Mucosa of descending colon (tissue), 3 donors: ENCODE measurements at regions not wholly inside any gene's neighbourhood (a gene's known extent, or its start where the extent isn't known, plus 50 kb on each side); places are given as distances from the start of the nearest gene placed in this dataset.

ENCODE experiments used
- ATAC-seq: fragments of 200-7000 bp; cut with Tn5 transposase; one replicate; pipeline ENCODE4 v1.9.1; 2020; ENCODE audit warnings: mild to moderate bottlenecking, moderate library complexity
- DNase-seq, 3 donors: peaks; one replicate each; pipeline ENCODE4 v3.0.0-alpha.2; 2020
- H3K36me3 ChIP-seq: fragments of 200-600 bp; one replicate; pipeline ENCODE4 v1.8.0; 2021; ENCODE audit warnings: low read depth, mild to moderate bottlenecking
- H3K4me1 ChIP-seq: fragments of 200-600 bp; one replicate; pipeline ENCODE4 v1.8.0; 2021; ENCODE audit warnings: low read depth, mild to moderate bottlenecking
- H3K4me3 ChIP-seq: fragments of 200-600 bp; one replicate; pipeline ENCODE4 v1.8.0; 2021; ENCODE audit warnings: mild to moderate bottlenecking
- H3K9me3 ChIP-seq: fragments of 200-600 bp; one replicate; pipeline ENCODE4 v1.8.0; 2021; ENCODE audit warnings: mild to moderate bottlenecking
- intact Hi-C, 2 donors: fragments of 100-400 bp; cut with DNase I in 1 of 2; cut with micrococcal nuclease in 1 of 2; formaldehyde crosslinking; loops; one replicate each; pipeline versions ENCODE4 v1.11.0 to v1.11.1; 2022; cut with DNase I, micrococcal nuclease
- TF ChIP-seq, protein P1 (sequence below): fragments of 200-600 bp; IDR thresholded peaks from one replicate; pipeline ENCODE4 v1.8.0; 2022; ENCODE audit warnings: antibody characterized with exemption, mild to moderate bottlenecking
- donor health status: DM: no; HTN: no; CAD: no; lungs with moderate emphysema.
- donor health status: DM: no; HTN: no; CAD: no.
- donor health status: DM: no; HTN: yes; CAD: no.

DNA sequence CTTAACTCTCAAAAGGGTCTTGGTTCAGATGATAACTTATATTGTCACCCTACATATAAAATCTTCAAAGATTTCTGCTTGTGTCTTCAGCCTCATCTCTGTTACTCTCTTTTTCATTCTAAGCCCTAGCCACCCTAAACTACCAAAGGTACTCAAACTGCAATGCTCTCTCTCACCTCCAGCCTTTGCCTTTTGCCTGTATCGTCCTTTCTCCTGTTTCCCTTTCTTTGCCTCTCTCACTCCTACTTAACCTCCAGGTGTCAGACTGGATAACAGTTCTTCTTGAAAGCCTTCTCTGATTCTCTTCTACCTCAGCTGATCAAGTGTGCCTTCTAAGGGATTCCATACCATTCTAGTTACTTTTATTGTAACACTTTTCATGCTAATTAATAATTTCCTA is 149.8 kb downstream of the SERPINI1 start:
- DNase-seq, result no peak
- intact Hi-C loops, result no loop called here
- H3K4me3 ChIP-seq, result no peak overlapping the region
- H3K9me3 ChIP-seq, result no peaks in the 10 kb centered on the region
- H3K36me3 ChIP-seq, result no peaks in the 10 kb centered on the region
- no peaks in the 10 kb centered on the region for H3K4me1 ChIP-seq
- ATAC-seq, result no peak
- TF ChIP-seq, protein P1, sequence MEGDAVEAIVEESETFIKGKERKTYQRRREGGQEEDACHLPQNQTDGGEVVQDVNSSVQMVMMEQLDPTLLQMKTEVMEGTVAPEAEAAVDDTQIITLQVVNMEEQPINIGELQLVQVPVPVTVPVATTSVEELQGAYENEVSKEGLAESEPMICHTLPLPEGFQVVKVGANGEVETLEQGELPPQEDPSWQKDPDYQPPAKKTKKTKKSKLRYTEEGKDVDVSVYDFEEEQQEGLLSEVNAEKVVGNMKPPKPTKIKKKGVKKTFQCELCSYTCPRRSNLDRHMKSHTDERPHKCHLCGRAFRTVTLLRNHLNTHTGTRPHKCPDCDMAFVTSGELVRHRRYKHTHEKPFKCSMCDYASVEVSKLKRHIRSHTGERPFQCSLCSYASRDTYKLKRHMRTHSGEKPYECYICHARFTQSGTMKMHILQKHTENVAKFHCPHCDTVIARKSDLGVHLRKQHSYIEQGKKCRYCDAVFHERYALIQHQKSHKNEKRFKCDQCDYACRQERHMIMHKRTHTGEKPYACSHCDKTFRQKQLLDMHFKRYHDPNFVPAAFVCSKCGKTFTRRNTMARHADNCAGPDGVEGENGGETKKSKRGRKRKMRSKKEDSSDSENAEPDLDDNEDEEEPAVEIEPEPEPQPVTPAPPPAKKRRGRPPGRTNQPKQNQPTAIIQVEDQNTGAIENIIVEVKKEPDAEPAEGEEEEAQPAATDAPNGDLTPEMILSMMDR, result no peak

DNA sequence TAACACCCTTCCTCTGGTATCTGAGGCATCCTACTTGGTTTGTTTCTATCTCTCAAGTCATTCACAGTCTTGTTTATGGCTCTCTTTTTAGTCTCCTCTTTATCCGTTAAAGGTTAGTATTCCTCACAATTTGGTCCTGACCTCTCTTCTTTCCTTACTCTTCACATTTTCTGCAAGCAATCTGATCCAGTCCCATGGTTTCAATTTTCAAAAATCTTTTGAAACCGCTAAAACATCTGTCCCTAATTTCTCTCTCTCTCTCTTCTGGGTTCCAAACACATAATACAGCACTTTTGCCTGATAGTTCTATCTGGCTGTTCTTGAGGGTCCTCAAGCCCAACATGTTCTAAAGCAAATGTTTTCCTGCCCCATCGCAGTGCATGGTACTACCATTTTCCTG is 149.0 kb downstream of the SERPINI1 start:
- Histone ChIP-seq H3K36me3 (no peaks in the 10 kb centered on the region), H3K9me3 (no peaks in the 10 kb centered on the region), H3K4me1 (no peaks in the 10 kb centered on the region), H3K4me3 (no peak overlapping the region)
- no peak for ATAC-seq
- DNase-seq, result no peak
- TF ChIP-seq, protein P1, result no peak
- intact Hi-C loops, result loop anchor here in 1 of 2 donors (5.0 kb wide), 1 partner anchor 502 kb away; the partner anchor contains the start of gene ZBBX

GRCh38 chr3:167883452-167883851 is 147.9 kb downstream of the SERPINI1 start:
- Histone ChIP-seq H3K4me3 (no peak overlapping the region), H3K9me3 (no peaks in the 10 kb centered on the region), H3K36me3 (no peaks in the 10 kb centered on the region), H3K4me1 (no peaks in the 10 kb centered on the region)
- no peak for DNase-seq
- intact Hi-C loops, result loop anchor here in 1 of 2 donors (5.0 kb wide), 1 partner anchor 501 kb away; the partner anchor contains the start of gene ZBBX
- TF ChIP-seq, protein P1, result no peak
- ATAC-seq, result no peak

DNA sequence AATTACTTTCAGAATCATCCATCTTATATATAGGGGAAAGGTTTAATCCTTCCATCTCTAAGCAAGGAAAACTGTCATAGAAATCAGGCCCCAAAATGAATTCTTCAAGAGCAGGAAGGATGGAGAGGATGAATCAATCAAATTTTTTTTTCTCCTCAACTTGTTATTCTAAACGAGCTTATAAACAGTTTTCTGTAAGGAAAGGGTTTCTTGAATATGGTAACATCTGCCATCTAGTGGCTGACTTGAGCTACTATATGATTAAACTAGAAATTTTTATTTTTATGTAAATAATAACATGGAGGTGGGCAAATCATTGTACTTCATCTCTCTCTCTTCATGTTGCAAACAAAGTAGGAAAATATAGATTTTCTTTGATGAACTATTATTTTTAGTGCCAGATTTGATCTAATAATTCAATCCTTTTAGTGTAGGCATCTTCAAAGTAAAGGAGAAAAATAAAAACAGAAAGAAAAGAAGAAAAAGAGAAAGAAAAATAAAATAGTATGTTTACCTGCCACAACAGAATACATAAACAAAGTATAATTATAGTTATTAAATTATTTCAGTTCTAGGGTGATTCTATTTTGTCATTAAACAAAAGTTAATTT is 146.6 kb downstream of the SERPINI1 start:
- TF ChIP-seq, protein P1, result peak; percentile 28
- Histone ChIP-seq H3K4me3 (no peak overlapping the region), H3K36me3 (no peaks in the 10 kb centered on the region), H3K9me3 (no peaks in the 10 kb centered on the region), H3K4me1 (no peaks in the 10 kb centered on the region)
- DNase-seq (peak in 1 of 3 donors; percentile 13), ATAC-seq (peak; percentile 31)
- intact Hi-C loops, result loop anchor here in 1 of 2 donors (5.0 kb wide), 1 partner anchor 500 kb away; the partner anchor contains the start of gene ZBBX

DNA sequence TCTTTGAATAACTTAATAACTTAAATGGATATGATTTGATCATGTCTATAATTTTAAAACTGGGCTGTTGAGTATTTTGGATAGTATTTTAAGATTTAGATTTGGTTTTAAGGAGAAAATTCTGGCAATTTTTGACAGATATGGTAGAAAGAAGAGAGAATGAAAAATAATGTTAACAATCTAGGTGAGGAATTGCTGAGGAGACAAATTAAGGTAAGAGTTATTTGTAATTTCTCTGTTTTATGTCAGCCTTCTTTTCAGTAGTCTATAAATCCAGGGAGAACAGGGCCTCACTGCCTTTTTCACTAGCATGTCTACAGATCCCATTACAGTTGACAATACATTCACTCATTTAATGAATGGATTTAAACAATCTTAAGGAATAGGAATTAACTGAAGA is 144.7 kb downstream of the SERPINI1 start:
- intact Hi-C loops, result loop anchor here in 1 of 2 donors (5.0 kb wide), 1 partner anchor 498 kb away; the partner anchor contains the start of gene ZBBX
- DNase-seq (no peak), ATAC-seq (no peak)
- Histone ChIP-seq H3K4me3 (no peak overlapping the region), H3K9me3 (no peaks in the 10 kb centered on the region), H3K4me1 (no peaks in the 10 kb centered on the region), H3K36me3 (no peaks in the 10 kb centered on the region)
- TF ChIP-seq, protein P1, result no peak
